Fibroblast of peridontal ligament (primary cell): ENCODE measurements at regions not wholly inside any gene's neighbourhood (a gene's known extent, or its start where the extent isn't known, plus 50 kb on each side); places are given as distances from the start of the nearest gene placed in this dataset.

Experiments used
- DNase-seq: peaks from one replicate; pipeline ENCODE4 v3.0.0-alpha.2; 2010; ENCODE audit errors: extremely low read depth

DNA sequence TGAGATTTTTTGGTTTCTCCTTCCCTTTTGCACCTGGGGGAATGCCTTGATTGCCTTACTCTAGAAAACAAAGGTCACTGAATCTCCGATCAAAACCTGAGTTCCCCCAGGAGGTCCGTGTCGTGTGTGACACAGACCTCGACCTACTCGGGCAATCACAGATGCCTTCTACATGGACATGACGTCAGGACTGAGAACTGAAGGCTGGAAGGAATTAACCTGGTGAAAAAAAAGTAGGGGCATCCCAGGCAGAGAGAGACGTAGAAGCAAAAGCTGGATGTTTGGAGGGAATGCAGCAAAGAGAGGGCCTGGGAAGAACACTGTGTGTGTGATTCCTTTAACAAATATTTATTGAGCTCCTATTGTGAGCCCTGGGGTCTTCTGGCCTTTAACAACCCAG, 178.0 kb downstream of the PRDM2 start:
- no peak for DNase-seq

DNA sequence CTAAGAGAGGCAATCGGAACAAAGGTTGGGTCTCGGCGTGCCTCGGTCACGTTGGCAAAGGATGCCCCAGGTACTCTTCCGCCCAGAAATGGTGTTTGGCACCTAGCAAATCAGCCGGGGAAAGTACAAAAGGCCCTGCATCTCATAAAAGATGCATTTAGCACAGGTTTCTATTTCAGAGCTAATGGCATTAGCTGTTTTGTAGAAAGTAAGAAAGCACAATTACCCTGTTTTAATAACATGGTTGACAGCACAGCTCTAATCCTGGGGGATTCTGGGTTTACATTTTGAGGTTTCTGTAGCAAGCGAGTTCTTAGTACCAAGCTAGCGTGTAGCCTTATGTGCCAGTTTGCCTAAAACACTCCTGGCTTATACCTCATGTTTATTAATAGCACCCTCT, 178.5 kb downstream of the PRDM2 start:
- DNase-seq: no peak

DNA sequence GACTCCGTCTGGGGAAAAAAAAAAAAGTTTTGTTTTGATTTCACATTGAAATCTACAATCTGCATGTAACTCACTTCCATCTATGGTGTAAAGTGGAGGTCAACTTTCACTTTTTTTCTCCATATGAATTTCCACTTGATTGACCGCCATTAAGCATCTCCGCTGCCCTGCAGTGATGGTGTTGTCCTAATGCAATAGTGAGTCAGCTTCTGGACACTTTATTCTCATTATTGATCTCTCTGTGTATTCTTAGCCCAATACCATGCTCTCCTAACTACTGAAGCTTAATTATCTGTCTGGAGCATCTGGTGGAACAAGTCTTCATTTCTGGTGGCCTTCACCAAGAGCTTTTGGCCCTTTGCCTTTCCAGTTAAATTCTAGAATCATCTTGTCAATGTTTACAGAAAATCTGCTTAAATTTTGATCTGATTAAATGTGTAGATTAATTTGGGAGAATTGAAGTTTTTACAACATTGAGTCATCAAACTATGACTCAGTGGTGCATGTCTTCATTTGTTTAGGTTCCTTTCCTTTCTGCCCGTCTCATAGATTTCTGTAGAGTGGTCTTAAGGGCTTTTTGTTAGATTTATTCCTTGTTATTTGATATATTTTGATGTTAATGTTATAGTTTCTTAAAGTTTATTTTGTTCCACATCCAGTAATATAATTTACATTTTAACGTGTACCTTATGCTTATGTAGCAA, 181.5 kb downstream of the PRDM2 start:
- no peak for DNase-seq

DNA sequence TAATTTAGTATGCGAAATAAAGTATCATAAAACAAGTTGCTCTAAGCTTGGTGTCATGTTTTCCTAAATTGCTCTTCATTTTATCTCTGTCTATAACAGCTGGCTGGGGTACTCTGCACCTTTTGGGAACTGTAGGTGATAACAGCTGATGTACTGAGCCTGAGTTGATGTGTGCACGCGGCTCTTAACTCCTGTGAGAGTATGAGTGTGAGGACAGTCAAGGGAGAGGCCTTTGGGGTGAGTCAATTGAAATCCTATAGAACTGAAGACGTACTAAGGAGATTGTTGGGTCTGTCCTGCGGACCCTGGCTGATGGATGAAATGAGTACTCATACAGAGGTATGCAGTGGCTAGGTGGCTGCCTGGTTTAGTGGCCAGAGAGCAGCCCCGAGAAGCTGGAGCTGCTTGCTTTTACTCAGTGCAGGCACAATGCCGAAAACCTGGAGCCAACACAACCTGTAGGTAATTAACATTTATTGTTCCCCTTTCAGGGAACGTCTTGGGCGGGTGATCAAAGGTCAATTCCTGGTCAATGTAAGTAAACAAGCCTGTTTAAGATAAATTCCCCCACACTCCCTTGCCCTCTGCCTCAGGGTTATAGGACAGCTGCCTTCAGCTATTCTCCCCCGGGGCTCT, 188.5 kb downstream of the PRDM2 start:
- no peak for DNase-seq

DNA sequence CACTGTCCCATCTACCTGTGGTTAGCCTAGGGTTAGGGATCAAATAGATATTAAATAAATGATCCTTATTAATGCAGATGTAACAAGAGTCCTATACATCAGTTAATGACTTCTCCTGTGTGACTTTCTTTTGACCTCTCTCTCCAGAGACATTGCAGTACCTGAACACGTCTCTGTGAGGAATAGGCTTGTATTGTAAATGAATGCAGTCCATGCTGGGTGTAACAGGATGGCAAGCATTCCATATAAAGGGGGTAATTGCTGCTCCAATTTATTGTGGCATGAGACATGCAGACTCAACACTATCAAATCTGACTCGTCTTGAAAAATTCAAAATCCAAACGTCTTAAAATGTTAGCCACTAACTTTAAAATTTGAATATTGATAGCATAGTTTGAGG, 189.5 kb downstream of the PRDM2 start:
- no peak for DNase-seq

DNA sequence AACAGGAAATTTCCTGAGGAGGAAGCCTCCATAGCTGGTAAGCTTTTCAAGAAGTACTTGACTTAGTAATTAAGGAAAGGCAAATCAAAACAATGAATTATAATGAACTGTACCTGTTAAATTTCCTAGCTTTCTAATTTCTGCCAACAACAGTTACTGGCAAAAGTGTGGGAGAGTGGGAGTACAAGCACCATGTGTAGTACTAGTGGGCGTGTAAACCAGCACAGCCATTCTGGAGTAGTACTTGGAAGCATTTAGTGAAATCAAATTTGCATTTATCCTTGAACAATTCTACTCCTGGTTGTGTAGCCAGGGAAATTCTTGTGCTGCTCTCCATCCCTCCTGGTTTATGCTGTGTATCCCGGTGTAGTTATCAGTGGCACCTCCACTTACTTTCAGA, 190.8 kb downstream of the PRDM2 start:
- DNase-seq: no peak

DNA sequence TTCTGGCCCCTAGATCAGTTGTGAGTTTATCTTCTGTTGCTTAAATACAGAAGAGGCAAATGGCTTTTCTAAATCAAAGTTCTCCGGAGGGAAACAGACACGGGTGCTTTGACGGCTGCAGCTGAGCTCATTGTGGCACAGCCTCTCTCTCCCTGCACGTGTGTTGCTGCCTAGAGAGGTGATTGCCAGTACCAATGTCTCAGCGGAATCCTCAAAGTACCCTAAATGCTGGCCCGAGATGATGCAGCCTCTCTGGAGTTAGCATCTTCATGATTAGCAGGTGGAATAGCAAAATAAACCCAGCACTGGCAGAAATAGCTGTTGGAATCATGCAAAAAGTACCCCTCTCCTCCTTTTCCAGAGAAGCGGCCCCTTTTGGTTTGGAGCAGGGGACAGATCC, 192.2 kb downstream of the PRDM2 start:
- DNase-seq: no peak

DNA sequence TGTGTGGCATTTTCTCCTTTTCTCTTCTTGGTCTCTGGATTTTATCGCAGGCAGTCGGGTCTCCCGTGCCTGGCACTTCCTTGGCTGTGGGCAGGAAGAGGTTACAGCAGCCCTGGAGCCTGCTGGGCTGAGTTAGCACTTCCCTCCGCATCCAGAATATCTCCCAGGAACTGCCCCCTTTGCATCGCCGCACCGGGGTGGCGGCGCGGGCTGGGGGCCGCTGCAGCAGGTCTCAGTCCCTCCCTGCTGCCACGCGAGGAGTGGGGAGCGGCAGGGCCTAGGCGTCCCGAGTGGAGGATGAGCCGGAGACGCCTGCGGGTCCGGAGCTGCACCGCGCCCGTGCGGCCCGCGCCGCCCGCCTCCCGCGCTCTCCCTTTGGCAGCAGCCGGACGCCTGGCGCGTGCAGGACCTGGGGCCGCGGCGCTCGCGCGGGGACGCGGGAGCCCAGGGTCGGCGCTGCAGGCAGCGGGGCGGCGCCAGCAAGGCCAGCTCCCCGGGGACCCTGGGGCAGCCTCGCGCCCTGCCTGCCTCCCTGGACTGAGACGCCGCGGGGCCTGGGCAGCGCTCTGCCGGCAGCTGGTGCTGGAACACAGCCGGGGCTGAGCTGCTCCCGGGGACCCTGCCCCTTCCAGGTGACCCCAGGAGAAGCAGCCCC, 192.8 kb downstream of the PRDM2 start:
- DNase-seq: no peak

DNA sequence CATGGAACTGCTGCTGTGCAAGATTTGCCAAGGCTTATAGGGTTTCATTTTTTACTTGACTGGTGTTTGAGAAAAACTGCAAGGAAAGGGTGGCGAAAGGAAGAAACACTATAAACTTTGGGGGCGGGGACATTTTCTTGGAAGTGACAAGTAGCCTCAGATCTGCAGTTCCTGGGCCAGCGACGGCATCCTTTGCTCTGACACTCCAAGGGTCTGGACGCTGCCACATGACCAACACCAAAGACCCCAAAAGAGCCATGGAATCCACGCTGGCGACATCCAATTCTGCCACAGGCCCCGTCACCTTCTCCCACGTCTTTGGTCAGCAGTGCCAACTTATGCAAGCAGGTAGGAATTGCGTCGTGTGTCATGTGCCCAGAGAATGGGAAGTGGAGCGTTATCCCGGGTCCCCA, 193.4 kb downstream of the PRDM2 start:
- no peak for DNase-seq

DNA sequence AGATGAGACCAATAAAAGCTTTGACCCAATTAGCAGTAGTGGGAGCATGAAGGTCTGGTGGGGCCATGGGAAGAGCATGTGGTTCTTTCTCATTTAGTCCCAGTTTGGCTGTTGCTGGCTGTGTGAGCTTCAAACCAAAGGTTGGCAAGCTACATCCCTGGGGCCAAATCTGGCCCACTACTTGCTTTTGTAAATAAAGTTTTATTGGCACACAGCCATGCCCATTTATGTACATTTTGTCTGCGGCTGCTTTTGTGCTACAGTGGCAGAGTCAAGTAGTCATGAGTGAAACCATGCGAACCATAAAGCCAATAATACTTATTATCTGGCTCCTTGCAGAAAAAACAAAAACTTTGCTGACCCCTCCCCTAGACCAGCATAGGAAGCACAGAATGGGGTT, 196.9 kb downstream of the PRDM2 start:
- no peak for DNase-seq

DNA sequence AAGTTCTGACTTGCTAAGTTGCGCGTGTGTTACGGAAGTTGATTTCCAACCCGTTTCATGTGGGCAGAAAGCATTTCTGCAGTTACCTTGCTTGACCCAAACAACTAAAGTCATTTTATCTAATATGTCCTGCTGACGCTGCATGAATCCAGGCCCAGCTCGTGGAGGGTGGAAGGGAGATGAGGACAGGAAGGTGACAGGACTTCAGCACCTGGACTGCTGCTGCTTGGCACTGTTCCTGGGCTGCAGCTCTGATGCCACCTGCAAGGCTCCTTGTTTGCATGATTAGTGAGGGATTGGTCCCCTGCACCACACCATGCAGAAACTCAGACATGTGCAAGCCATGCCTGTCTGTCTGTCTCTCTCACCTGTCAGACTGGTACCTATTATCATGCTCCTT, 198.4 kb downstream of the PRDM2 start:
- DNase-seq: no peak

DNA sequence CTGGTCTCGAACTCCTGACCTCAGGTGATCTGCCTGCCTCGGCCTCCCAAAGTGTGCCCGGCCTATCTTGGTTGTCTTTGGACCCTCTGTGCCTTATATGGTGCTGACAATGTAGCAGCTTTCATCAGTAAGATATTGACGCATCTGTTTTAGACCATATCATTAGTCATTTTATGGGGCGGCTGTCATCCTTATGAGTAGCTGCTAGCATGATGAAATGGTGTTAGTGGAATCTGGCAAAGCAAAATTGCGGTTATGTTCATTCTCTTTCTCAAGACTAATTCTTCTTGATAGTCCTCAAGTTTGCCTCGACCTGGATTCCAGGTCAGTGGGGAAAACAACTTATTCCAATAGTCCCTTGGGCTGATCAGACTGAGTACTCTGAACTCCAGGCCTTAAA, 199.9 kb downstream of the PRDM2 start:
- DNase-seq: no peak

DNA sequence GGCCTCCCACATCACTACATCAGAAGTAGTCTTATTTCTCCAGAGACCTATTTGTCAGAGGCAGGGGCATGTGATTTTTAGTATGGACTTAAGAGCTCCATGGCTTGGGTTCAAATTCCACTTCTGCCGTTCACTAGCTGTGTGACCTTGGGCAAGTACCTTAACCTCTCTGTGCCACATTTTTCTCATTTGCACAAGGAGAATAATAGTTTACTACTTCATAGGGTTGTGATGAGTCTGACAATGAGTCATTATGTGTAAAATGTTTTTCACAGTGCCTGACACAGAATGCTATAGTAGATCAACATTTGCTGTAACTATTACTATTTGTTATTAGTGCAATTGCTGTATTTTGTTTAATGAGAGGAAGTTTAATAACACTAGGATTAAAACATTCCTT, 200.6 kb downstream of the PRDM2 start:
- DNase-seq: no peak

DNA sequence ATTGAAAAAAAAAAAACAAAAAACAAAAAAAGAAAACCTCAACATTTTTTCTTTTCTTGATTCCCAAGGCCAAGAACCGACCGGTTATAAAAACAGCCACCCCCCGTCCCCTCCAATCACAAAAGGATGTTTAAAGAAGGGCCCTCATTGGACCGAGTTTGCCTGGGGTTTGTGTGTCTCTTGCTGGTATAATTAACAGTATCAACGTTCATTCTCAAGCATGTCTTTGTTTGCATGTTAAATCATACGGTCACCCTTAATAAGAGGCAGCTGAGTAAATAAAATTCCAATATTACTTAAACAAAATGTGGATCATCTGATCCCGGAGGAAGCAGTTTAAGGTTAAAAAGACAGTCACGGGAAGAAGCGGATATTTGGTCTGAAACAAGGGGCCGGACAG, 201.1 kb downstream of the PRDM2 start:
- no peak for DNase-seq

DNA sequence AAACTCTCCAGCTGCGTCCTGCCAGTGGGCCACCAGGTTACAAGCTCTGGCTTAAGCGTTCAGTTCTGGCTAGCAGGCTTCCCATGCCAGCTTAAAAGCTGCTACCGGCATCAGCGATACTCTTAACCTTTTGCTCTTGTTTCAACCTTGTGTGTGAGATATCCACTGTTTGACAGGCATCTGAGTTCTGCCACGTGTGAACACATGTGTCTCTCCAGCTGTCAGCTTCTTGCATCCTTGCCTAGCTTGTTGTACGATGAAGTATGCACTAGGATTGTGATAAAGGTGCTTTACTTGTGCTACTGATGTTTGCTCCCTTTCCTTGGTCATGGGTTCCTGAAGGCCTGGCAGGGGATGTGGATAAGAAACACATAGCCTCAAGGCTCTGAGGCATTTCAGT, 201.6 kb downstream of the PRDM2 start:
- DNase-seq: no peak

DNA sequence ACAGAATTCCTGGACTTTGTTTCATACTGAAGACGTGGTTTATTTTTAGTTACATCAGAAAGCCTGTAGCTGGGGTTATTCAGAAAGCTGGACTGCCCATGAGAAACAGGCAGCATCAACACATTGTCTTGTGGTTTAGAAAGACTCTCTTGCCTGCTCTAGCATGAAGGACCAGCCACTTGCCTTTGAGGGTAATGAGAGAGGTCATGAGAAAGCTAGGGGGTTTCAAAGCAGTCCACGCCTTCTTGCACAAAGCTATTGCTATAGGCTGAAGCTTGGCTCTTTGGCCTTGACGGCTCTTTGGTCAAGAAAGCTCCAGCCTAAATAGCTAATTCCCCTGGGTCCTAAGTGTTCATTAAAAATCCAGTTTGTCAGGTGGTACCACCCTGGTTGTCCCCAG, 208.1 kb downstream of the PRDM2 start:
- DNase-seq: no peak

DNA sequence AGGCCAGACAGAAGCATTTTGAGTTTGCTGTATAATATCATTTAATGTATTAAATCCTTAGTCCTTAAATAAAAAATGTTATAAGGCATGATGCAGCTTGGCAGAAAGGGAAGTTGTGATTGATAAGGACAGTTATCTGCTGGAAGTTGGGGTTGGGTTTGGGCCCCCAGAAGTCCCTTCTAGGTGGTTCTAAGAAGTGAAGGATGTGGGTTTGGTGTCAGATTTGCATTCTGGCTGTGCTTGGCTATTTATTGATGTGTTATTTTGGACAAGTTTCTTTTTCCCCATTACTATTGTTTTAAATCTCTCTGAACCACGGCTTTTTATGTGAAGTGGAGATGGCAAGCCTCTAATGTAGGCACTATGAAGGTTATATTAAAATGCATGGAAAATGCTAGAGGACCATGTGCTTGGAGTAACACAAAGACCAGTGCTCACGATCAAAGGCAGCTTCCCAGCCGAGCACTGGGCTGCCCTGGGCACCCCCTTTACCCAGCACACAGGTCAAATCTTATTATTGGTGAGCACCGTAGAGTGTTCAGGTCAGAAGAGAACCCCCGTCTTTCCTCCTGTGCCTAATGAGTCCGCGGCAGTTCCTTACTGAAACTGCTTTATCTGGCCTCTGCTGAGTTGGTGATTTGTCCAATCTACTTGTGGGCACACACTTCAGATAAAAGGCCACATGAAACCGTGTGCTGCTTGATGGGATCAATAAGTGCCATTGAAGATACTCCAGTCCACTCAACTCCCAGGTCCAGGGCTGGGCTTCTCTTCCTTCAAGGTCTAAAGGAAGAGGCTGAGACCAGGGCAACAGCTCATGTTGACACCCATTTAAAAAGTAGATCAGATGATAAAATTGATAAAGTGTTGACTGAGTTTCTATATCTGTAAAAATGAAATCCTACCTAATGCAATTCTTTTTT, 212.0 kb downstream of the PRDM2 start:
- DNase-seq: no peak

DNA sequence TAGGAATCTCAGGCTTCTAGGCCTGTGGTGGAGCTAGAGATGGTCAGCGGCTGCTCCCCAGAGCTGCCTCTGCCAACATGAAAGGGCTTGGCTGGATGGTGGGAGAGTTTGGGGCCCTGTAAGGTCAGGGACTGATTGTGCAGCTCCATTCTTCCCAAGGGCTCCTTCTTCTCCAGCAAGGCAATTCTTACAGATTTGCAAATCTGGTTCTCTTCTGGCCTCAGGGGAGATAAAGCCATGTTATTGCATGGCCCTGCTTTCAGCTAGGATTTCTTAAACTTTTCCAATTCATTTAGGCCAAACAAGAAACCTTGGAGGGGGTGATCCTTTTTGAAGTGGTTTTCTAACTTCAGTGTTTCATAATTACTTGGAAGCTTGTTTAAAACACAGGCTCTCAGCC, 213.4 kb downstream of the PRDM2 start:
- DNase-seq: no peak

DNA sequence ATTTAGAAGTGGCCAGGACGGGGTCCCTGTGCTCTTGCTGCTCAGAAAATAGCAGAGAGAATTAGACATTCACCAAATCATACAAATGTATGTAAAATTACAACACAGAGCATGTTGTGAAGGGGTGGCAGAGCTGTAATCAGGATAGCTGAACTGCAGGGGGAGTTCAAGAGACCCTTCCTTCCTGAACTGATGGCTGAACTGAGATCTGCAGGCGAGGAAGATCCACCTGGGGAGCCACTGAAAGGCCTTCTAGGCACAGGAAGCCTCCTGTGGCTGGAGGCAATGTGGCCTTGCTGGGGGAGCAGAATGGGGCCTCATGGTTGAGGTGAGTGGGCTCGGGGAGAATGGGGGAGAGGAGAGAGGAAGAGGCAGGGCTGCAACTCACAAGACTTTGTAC, 216.5 kb downstream of the PRDM2 start:
- DNase-seq: no peak

DNA sequence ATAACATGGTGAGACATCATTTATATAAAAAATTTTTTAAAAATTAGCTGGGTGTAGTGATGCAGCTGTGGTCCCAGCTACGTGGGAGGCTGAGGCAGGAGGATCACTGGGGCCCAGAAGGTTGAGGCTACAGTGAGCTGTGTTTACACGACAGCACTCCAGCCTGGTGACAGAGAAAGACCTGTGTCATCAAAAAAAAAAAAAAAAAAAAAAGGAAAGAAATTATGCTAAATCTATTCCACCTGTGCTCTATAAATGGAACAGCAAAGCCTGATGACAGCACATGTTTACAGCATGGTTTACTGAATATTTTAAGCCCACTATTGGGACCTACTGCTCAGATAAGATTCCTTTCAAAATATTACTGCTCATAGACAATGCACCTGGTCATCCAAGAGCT, 217.6 kb downstream of the PRDM2 start:
- no peak for DNase-seq

DNA sequence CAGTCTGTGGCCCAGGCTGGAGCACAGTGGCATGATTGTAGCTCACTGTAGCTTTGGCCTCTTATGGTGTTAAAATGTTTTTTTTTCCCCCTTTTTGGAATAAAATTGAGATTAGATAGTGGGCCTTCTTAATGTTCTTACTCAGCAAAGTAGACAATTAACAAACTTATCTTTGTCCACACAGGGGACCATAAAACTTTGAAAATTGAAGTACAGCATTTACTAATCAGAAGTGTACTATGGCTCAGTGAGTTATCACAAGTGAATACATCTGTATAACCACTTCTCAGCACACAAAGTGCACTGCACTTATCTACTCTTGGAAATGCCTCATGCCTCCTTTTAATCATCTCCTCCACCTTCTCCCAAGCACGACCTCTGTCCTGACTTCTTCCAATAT, 218.9 kb downstream of the PRDM2 start:
- no peak for DNase-seq

DNA sequence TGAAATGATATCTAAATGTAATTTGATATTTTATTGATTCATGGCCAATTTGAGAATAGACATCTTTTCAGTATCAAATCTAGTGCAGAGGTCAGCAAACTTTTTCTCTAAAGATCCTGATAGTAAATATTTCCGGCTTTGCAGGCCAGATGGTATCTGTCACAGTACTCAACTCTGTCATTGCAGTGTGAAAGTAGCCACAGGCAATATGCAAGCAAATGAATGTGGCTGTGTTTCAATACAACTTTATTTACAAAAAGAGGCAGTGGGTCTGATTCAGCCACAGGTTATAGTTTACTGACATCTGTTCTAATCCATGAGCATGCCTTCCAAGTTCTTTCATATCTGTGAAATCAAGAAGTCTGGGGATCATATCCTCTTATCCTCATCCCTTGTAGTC, 221.2 kb downstream of the PRDM2 start:
- DNase-seq: no peak
